Coronary artery (tissue), 2 donors: ENCODE measurements at regions not wholly inside any gene's neighbourhood (a gene's known extent, or its start where the extent isn't known, plus 50 kb on each side); places are given as distances from the start of the nearest gene placed in this dataset.

Experiments
- DNase-seq: peaks from one replicate; pipeline ENCODE4 v3.0.0-alpha.2; 2017; ENCODE audit warnings: low spot score
- H3K27ac ChIP-seq, 2 donors: fragments of 200-600 bp; sonication (generic); one replicate each; pipeline ENCODE4 v1.5.1; 2016 to 2019
- H3K4me3 ChIP-seq: fragments of 200-600 bp; sonication (generic); 2 replicates; pipeline ENCODE4 v1.5.1; 2016; ENCODE audit warnings: mild to moderate bottlenecking, moderate library complexity
- TF ChIP-seq, protein P1 (sequence below): fragments of 200-600 bp; sonication (generic); IDR thresholded peaks from one replicate; pipeline ENCODE4 v1.5.1; 2019; ENCODE audit warnings: antibody characterized with exemption

DNA sequence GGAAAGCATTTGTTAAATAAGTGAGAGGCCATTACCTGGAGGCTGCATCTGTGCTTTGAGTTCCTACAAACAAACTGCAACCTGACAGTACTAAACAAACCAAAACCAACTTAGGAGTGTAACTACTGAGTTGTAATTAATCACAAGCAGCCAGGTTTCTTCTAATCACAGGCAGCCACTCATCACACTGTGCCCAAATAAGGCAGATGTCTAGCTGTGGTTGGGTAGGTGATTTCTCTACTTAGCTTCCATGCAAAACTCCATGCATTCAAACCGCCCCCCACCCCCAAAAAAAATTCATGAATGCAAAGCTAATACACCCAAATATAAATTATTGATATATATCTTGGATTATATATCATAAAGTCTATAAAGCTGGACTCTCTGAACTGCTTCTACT, 461.1 kb downstream of the ARL4A start:
- DNase-seq: no peak
- TF ChIP-seq, protein P1, sequence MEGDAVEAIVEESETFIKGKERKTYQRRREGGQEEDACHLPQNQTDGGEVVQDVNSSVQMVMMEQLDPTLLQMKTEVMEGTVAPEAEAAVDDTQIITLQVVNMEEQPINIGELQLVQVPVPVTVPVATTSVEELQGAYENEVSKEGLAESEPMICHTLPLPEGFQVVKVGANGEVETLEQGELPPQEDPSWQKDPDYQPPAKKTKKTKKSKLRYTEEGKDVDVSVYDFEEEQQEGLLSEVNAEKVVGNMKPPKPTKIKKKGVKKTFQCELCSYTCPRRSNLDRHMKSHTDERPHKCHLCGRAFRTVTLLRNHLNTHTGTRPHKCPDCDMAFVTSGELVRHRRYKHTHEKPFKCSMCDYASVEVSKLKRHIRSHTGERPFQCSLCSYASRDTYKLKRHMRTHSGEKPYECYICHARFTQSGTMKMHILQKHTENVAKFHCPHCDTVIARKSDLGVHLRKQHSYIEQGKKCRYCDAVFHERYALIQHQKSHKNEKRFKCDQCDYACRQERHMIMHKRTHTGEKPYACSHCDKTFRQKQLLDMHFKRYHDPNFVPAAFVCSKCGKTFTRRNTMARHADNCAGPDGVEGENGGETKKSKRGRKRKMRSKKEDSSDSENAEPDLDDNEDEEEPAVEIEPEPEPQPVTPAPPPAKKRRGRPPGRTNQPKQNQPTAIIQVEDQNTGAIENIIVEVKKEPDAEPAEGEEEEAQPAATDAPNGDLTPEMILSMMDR: no peak
- Histone ChIP-seq H3K4me3 (no peak overlapping the region), H3K27ac (no peak overlapping the region)

DNA sequence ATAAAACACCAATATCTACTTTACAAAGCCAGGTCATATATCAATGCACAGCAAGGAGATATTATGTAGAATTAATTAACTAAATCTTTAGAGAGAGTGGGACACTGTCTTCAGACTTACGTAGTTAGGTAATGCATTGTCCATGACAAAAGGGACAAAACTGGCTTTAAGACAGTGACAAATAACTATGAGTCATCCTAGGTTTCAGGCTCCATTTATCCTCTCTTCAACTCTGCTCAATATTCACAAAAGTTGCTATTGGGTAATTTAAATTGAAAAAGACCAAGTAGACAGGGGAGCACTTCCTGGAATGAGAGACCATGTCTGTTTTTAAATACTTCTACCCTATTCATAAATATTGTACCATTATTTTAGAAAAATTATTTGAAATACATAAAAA, 464.5 kb downstream of the ARL4A start:
- DNase-seq: no peak
- Histone ChIP-seq H3K27ac (no peak overlapping the region), H3K4me3 (no peak overlapping the region)
- TF ChIP-seq, protein P1: no peak

DNA sequence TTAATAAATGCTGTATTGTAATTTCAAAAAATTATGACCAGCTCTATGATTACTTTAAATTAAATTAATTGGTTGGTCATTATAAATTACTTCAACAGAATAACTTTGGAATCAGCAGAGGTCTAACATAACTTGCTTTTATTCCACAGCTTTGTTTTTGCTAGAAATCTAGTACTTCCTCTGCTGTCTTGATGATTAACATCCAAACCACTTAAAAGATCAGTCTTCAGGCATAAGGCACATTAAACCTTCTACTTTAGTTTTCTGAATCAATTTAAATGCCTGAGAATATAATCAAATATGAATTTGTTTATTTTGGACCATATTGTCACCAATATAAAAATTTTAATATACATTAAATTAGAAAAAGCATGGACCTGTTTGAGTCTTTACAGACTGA, 465.3 kb downstream of the ARL4A start:
- Histone ChIP-seq H3K4me3 (no peak overlapping the region), H3K27ac (no peak overlapping the region)
- TF ChIP-seq, protein P1: no peak
- no peak for DNase-seq

DNA sequence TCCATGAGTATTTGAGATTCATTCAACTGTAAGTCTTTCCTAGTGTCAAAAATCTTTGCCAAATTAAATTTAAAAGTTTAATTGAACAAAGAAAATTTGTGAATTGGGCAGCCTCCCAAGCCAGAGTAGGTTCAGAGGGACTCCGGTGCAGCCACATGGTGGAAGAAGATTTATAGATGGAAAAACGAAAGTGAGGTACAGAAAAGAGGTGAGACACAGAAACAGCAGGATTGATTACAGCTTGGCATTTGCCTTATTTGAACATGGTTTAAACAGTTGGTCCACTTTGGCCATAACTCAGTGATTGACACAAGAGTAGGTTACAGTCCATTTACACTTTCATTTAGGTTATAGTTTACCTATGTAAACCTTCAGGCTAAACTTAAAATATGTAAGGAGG, 465.8 kb downstream of the ARL4A start:
- H3K27ac ChIP-seq: no peak overlapping the region
- H3K4me3 ChIP-seq: no peak overlapping the region
- DNase-seq: no peak
- TF ChIP-seq, protein P1: no peak

DNA sequence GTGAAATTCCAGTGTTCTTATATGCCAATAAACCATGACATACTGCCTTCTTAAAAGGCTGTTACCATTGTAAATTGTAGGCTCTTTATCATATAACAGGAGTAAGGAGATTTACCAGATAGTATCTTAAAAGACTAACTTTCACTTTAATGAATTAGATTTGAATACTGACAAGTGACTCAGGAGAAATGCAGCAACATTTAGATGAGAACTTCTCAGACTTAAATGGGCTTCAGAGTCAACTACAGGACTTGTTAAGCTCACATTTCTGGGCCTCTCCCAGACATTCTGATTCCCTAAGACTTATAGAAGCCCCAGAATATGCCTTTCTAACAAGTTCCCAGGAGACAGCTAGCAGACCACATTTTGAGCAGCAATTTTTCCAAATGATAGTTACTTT, 466.3 kb downstream of the ARL4A start:
- H3K4me3 ChIP-seq: no peak overlapping the region
- TF ChIP-seq, protein P1: no peak
- DNase-seq: no peak

DNA sequence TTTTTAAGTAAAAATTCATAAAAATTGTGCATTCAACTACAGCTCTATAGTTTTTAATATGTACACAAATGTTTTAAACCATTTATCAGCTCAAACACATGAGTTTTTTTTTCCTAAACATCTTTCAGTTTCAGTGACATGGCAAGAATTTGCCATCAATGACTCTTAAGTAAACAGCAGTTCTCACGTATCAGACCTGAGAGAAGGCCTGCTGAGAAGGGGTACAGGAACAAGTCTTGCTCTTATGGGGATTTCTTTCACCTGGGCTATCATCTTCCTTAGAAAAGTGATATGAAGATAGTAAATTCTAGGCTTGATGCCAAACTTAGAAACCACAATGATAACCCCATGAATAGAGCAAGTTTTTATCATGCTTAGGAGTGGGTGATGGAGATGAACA, 467.8 kb downstream of the ARL4A start:
- TF ChIP-seq, protein P1: no peak
- no peak for DNase-seq
- H3K4me3 ChIP-seq: no peak overlapping the region
- H3K27ac ChIP-seq: no peak overlapping the region

More for the DNA sequence above, 466.3 kb downstream of the ARL4A start:
- no peak overlapping the region for H3K27ac ChIP-seq

DNA sequence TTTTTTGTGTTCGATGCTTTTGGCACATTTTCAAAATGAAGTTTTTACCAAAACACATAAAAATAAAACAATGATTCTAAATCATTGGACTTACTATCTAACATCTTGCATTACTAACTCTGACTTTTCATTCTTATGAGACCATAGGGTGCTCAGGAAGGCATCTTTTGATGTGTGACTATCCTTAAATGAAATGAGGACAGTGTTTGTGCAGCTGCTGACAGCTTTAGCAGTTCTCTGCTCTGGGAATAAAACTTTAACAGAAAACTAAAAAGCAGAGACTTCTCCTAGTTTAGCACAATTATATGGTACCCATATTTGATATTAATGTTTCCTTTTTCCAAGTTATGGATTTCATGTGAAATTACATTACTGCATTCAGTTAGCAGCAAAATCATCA, 471.6 kb downstream of the ARL4A start:
- no peak overlapping the region for H3K27ac ChIP-seq
- TF ChIP-seq, protein P1: no peak
- H3K4me3 ChIP-seq: no peak overlapping the region
- DNase-seq: no peak
